DND-41 (cell line): ENCODE measurements at regions not wholly inside any gene's neighbourhood (a gene's known extent, or its start where the extent isn't known, plus 50 kb on each side); places are given as distances from the start of the nearest gene placed in this dataset.

Source experiments
- EZH2 ChIP-seq: IDR thresholded peaks from 3 replicates; pipeline ENCODE4 v1.6.1; 2012; ENCODE audit warnings: borderline replicate concordance, low read depth, mild to moderate bottlenecking, moderate library complexity, low read length, inconsistent platforms; ENCODE audit not compliant: severe bottlenecking
- TF ChIP-seq, protein P1 (sequence below): IDR thresholded peaks from 2 replicates; pipeline ENCODE4 v1.5.1; 2012; ENCODE audit warnings: borderline replicate concordance, low read length, moderate library complexity, mild to moderate bottlenecking; ENCODE audit not compliant: poor library complexity, severe bottlenecking; ENCODE audit errors: extremely low read depth

DNA sequence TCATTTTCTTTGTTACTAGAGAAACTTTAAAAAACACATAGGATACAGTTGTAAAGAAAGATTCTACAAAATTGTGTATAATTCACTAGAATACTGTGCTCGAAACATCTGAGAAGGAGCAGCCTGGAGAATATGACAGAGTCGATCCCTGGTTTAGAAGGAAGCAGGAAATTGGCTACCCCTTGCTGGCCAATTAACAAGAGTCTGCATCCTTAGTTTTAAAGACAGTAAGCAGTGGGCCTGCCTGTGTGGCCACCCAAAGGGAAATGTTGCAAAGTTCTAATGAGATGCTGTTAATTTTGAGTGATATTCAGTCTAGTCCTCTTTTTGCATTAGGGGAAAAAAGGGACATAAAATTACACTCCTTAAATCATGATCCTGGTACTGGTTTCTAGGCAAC lies 988.6 kb downstream of the PCDH17 start:
- TF ChIP-seq EZH2, result no peak
- TF ChIP-seq, protein P1, sequence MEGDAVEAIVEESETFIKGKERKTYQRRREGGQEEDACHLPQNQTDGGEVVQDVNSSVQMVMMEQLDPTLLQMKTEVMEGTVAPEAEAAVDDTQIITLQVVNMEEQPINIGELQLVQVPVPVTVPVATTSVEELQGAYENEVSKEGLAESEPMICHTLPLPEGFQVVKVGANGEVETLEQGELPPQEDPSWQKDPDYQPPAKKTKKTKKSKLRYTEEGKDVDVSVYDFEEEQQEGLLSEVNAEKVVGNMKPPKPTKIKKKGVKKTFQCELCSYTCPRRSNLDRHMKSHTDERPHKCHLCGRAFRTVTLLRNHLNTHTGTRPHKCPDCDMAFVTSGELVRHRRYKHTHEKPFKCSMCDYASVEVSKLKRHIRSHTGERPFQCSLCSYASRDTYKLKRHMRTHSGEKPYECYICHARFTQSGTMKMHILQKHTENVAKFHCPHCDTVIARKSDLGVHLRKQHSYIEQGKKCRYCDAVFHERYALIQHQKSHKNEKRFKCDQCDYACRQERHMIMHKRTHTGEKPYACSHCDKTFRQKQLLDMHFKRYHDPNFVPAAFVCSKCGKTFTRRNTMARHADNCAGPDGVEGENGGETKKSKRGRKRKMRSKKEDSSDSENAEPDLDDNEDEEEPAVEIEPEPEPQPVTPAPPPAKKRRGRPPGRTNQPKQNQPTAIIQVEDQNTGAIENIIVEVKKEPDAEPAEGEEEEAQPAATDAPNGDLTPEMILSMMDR, result no peak
